NOMO-1 treated with DMSO at 0.1 percent for 48 hours (cell line): ENCODE measurements at regions not wholly inside any gene's neighbourhood (a gene's known extent, or its start where the extent isn't known, plus 50 kb on each side); places are given as distances from the start of the nearest gene placed in this dataset.

Experiments used
- DNase-seq: peaks from one replicate; lab custom pipeline; 2025; ENCODE audit not compliant: unreplicated experiment; lab: John Stamatoyannopoulos, UW

DNA sequence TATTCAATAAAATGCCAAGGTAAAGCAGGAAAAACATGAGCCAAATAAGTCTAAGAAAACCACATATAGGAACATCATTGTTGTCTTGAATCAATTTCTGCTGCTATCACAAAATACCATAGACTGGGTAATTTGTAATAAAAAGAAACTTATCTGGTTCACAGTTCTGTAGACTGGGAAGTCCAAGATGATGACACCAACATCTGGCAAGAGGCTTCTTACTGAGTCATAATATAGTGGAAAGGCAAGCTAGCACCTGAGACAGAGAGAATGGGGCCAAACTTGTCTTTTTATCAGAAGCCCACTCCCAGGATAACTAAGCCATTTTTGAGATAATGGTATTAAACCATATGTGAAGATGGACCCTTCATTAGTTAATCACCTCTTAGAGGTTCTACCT lies 975.9 kb downstream of the FLRT2 start:
- no peak for DNase-seq

DNA sequence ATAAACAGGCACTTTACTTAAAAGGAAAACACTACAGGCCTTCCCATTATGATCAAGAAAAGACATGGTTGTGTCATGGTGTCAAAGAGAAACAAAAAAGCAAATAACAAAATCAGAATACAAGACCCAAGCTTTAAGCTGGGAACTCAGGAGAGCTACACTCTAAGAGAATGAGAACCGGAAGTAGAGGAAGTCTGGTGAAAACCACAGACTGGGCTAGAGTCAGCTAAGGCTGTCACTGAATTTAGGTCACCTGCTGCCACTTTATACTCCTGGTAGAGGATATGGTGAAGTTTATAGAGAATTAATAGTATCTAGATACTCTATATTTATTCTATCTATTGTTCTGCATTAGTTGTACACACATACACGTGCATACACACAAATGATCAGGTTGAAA lies 971.7 kb downstream of the FLRT2 start:
- peak; percentile 9 for DNase-seq

DNA sequence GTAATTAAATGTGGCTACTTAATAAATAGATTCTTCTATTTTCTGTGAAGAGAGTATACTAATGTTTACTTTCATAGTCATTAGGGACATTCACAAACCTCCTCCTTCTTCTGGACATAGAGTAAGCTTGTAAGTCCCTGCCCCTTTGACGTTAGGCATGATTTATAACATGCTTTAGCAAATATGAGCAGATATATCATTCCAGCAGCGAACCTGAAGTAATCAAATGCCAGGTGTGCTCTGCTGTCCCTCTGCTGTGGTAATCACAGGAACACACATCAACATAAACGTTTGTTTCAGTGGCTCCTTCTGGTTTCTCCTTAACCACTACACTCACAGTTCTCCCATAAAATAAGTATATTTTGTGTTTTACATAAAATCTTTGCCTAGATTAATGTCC lies 961.8 kb downstream of the FLRT2 start:
- no peak for DNase-seq

DNA sequence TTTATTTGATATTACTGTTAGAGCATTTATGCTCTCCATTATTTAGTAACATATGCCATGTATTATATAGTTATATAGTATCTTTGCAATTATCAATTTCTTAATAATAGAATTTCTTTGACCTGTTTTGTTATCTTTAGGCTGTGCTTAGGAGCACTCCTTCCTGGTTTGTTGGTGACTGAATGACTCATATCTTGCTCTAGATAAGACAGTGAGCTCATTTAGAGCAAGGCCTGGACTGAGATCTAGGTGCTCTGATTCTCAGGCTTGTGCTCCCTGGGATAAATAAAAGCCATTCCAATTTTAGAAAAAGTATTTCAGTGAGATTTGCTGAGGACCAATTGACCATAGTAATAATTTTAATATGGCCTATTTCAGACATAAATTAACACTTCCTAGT lies 951.2 kb downstream of the FLRT2 start:
- no peak for DNase-seq

DNA sequence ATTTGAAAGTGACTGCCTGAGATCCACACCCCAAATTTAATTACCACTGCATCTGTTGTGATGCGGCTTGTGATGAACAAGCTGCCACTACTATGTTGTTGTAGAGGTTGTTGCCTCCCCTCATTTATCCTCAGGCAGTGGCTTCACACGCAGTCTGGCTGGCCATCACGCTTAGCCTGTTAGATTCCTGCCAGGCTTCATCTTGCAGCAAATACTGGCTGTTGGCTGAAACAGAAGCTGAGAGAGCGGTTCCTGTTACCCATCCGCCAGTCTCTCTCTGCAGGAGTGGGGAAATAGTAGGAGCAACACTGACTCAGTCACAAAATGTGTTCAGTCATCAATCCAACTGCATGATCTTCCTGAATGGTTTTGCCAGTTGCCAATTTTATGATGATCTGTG lies 934.4 kb downstream of the FLRT2 start:
- no peak for DNase-seq

DNA sequence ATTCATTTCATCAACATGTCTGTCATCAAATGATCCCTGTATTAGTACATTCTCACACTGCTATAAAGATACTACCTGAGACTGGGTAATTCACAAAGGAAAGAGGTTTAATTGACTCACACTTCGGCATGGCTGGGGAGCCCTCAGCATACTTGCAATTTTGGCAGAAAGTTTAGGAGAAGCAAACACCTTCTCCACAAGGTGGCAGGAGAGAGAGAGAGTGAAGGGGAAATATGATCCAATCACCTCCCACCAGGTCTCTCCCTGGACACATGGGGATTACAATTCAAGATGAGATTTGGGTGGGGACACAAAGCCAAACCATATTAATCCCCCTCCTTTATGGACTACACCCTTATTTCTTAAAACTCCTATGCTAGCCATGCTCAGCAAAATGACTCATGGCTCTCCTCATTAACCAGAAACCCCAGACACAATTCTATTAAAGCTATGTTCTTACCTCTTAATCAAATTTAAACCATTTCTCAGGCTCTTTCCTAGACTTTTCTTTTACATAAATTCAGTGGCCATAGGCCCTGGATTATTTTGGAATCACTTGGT lies 932.3 kb downstream of the FLRT2 start:
- DNase-seq, result peak; percentile 14

DNA sequence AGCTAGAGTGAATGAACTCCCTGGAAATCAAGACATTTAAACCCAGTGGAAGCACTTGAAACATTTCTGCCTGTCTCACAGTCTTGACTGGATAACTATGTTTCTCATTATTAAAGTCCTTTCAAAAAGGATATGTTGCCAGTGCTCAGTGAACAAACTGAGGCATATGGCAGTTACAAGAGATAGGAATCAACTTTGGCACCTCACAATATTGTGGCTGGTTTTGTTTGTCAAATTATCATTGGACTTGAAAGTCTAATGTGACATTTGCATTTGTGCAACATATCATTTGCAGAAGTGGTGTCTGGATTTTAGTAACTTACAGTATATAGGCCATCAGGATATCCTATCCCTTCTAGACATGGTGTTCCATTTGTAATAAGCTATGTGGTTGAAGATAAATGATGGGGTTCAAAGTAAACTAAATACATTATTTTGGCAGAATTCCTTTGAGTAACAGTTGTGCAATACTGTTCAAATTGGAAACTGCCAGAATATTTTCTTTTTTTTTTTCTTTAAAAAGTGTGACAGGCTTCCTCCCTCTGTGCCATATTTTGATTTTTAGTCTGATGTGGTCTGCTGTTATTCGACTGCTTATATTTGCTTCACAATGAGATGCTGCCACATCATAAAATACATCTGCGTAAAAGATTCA lies 927.7 kb downstream of the FLRT2 start:
- DNase-seq, result no peak

DNA sequence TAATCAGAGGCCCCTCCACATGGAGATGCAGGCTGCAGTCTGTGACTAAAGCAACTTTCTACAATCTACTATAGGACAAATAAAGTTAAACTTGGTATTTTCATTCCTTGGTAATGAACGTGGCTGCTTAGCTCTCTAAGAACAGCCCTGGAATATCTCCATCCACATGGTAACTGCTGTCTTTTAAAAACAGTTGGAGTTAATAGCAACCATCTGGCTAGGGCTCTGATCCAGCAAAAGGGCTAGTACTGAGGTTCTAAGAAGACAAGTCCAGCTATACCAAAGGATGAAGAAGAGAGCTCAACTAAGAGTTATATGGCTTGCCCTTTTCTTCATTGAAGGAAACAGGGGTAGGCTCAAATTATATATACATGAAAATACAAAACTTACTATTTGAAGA lies 920.1 kb downstream of the FLRT2 start:
- no peak for DNase-seq

DNA sequence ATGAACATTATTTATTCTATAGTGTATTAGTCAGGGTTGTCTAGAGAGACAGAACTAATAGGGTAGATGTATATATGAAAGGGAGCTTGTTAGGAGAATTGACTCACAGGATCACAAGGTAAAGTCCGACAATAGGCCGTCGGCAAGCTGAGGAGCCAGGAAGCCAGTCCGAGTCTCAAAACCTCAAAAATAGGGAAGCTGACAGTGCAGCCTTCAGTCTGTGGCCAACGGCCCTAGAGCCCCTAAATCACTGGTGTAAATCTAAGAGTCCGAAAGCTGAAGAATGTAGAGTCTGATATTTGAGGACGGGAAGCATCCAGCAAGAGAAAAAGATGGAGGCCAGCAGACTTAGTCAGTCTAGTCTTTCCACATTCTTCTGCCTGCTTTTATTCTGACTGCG lies 912.2 kb downstream of the FLRT2 start:
- DNase-seq, result peak; percentile 69

DNA sequence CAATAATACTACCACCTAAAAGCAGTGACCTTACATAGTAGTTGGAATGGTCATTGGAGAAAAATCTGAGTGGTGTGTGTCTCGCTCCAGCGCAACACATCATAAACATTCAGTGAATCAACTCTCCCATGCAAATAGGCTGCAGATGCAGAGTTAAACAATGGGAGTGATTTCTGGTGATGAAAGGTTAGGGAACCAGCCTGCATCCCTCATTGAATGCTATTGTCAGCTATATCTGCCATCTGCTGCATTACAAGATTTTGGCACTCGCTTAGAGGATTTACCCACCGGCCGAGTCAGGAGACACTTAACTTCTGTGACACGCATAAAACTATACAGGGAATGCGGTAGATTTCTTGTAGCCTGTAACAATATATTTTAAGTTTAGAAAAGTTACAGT lies 900.9 kb downstream of the FLRT2 start:
- DNase-seq, result no peak

DNA sequence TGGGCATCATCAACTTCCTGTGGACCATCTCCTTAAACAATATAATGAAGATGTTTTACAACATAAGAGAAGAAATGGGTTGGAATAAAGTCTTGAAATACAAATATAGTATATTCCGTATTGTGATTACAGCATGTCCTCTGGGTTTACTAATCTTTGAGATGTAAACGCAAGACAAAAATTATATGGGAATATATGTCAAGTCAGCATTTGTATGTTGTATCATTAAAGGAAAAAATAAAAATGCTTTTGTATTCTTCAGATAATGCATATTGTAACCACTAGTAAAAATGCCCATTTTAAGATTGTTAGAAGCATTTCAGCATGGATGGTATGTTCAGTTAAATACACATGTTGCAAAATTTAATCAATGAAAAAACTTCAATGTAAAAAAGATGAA lies 893.3 kb downstream of the FLRT2 start:
- no peak for DNase-seq

DNA sequence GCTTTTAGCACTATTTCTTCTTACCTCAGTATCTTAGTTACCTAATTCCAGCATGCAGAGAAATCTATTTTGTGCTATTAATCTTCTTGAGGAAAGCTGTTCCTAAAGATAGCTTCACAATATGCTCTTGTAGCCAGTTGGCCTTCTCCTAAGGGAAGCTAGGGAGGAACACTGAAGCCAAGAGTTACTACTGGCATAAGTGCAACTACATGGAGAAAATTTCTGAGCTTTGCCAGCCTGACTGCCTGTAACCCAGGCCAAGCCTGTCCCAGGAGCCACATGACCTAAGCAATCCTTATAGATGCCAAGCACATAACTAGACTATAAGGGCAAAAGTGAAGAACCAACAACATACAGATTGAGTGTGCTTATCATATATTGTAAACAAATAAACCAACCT lies 890.2 kb downstream of the FLRT2 start:
- no peak for DNase-seq

DNA sequence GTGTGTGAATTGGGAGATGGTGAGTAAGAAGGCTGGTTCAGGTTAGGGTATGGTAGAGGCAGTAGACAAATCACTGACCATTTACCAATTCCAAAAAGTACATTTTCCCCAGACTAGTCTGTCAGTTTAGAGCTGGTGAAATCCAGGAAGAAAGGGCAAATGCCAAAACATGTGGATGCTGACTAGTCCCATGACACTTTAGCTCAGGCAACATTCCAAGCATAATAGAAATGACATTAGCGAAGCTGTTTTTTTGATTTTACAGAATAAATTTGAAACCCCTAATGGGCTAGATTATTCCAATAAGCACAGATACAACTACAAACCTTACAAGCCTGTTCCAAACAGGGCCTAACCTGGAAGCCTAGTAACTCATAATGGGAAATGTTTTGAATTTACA lies 884.2 kb downstream of the FLRT2 start:
- no peak for DNase-seq

DNA sequence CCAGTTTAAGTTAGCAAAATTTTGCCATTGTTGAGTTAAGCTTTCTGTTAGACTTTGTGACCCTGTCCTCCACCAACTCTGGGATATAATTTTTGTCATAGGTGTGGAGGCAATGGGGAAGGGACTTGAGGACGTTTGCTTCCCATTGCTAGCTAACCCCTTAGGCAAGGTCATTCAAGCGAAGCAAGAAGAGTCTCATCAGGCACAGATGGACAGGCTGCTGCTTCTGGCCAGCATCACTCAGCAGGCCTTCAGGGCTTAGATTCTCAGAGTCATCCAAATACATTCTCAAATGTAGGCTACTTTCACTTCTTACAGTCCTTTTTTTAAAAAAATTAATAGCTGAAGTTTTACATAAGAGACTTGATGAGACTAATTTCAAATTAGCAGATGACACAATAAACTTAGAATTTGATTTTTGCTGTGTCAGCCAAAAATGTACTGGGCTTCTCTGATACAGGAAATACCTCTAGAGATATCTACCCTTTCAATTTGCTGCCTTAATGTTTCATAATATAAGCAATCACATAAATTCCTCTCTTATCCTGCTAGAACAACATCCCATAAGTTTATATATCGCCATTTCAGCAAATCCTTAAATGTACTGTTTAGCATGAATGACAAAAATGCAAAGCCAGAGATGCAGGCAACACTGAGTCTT lies 875.2 kb downstream of the FLRT2 start:
- DNase-seq, result no peak

DNA sequence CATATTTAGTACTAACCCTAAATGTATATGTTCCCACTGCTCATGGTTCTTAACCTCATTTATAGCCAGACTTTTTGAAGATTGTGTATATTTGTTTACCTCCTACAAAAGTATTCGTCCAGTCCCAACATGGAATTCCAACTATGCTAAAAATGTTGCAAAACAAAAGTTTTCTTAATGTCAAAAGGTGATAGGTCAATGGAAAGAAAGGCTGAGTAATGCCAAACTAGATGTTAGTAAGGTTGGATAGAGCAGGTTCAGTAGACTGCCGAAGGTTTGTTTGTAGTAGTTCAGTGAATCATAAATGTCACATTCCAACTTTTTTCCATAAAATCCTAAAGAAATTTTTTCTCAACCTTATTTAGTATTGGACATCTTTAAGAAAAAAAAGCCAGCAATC lies 874.5 kb downstream of the FLRT2 start:
- DNase-seq, result no peak

DNA sequence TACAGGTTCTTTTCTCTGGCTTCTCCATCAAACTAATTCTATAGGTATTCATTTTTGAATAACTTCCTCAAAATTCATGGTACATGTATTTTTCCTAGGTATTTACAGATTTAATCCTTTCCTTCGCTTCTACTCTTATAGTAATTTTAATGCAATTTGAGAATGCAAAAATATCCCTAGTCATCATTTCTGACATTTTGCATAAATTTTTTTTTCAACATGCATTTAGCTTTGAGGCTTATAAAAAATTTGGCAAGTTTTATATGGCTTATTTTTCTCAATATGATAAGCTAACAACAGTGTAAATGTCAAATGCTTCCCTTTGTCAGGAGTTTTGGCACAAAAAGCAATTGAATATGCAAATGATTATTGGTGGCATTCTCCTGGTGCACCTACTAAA lies 872.6 kb downstream of the FLRT2 start:
- no peak for DNase-seq

DNA sequence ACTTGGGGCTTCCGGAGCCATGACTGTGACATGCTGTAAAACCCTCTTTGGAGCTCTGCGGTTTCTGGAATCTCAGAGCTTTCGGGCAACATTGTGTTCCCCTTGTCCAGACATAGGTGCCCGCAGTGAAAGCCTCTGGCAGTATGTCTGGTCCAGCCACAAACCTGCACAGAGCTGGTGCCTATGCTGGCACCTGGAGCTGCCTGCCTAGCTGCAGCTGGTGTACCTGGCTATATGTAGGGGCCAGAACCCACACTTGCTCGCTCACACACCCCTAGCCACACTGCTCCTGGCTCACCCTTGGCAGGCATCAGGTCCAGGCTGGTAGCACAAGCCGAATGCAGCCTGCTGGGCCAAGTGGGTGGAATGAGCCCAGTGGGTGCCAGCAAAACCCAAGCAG lies 861.1 kb downstream of the FLRT2 start:
- no peak for DNase-seq

DNA sequence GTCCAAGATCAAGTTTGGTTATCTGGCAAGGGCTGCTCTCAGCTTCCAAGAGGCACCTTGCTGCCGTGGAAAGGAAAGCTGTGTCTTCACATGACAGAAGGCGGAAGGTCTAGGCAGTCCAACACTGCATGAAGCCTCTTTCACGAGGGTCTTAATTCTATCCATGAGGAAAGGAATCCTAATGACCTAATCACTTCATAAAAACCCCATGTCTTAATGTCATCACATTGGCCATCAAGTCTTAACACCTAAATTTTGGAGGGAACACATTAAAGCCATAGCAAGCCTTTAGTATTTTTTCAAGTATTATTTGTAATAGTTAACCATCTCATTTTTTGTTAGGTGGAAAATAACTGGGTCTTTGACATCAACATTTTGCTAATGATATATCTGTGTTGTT lies 858.3 kb downstream of the FLRT2 start:
- no peak for DNase-seq

DNA sequence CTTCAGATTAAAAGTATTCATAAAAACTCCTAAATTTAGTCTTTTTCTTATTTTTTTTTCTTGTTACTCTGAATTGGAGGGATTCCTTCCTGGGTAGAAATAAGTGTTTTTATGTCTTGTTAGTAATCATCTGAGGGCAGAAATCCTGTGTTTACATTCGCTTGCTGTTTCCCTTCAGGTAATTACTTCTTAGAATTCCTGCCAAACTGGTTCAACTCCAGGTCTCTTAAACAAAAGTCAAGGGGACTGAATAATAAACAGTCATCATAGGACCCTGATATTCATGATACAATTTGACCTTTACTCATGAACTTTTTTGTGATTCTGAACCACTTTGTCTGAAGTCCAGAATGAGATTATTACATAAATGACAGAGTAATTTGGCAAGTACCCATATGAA lies 843.9 kb downstream of the FLRT2 start:
- no peak for DNase-seq

DNA sequence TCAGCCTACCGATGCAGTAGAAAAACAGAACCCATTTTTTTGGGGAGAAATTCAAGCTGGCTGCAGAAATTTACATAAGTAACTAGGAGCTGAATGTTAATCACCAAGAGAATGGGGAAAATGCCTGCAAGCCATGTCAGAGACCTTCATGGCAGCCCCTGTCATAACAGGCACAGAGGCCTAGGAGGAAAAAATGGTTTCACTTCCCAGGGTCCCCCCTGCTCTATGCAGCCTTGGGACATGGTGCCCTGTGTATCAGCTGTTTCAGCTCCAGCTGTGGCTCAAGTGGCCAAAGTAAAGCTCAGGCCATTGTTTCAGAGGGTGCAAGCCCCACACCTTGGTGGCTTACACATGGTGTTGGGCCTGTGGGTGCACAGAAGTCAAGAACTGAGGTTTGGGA lies 842.5 kb downstream of the FLRT2 start:
- DNase-seq, result no peak

DNA sequence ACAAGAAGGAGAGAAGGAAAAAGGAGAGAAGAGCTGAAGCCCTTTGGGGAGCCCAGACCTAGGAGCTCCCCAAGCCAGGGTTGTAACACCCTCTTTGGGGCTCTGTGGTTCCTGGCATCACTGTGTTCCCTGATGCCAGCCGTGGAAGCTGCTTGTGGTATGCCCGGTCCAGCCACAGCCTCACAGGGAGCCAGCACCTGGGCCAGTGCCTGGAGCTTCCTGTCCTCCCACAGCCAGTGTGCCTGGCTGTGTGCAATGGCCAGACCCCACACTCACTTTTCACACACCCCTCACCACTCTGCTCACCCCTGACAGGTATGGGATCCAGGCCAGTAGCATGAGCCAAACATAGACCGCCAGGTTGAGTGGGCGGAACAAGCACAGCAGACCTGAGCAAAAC lies 834.7 kb downstream of the FLRT2 start:
- DNase-seq, result no peak

DNA sequence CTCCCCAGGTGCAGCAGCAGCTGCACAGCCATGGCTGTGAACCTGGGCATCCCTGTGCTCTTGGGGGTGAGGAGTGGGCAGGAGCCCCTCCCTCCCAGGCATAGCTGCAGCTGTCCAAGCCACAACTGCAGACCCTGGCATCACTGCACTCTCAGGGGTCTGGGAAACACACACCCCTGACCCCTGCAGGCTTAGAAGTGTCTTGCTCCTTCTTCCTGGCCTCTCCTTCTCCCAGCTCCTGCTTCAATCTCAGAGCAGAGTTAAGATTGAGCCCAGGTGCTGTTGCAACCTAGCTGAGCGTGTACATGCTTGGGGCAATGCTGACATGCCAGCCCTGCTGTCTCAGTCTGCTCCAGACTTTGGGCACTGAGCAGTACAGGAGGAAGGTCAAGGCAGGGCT lies 833.6 kb downstream of the FLRT2 start:
- no peak for DNase-seq

DNA sequence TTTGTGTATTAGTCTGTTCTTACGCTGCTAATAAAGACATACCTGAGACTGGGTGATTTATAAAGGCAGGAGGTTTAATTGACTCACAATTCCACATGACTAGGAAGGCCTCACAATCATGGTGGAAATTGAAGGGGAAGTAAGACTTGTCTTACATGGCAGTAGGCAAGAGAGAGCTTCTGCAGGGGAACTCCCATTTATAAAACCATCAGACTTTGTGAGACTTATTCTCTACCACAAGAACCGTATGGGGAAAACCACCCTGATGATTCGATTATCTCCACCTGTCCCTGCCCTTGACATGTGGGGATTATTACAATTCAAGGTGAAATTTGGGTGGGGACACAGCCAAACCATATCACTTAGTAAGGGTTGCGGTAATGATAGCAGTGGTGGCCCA lies 833.1 kb downstream of the FLRT2 start:
- DNase-seq, result no peak
